ENCODE measurements at regions not wholly inside any gene's neighbourhood (a gene's known extent, or its start where the extent isn't known, plus 50 kb on each side); places are given as distances from the start of the nearest gene placed in this dataset.

GRCh38 chr1:22325531-22326371 is 125.9 kb upstream of the ZBTB40 start:
- TF ChIP-seq, protein P1, sequence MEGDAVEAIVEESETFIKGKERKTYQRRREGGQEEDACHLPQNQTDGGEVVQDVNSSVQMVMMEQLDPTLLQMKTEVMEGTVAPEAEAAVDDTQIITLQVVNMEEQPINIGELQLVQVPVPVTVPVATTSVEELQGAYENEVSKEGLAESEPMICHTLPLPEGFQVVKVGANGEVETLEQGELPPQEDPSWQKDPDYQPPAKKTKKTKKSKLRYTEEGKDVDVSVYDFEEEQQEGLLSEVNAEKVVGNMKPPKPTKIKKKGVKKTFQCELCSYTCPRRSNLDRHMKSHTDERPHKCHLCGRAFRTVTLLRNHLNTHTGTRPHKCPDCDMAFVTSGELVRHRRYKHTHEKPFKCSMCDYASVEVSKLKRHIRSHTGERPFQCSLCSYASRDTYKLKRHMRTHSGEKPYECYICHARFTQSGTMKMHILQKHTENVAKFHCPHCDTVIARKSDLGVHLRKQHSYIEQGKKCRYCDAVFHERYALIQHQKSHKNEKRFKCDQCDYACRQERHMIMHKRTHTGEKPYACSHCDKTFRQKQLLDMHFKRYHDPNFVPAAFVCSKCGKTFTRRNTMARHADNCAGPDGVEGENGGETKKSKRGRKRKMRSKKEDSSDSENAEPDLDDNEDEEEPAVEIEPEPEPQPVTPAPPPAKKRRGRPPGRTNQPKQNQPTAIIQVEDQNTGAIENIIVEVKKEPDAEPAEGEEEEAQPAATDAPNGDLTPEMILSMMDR (IDR thresholded peaks at IDR 0.05; ENCODE audit: insufficient read depth, low read depth, low read length): no peak
- TF ChIP-seq EZH2 (IDR thresholded peaks at IDR 0.05; ENCODE audit: insufficient read depth, low read length): no peak
